ENCODE measurements at regions not wholly inside any gene's neighbourhood (a gene's known extent, or its start where the extent isn't known, plus 50 kb on each side); places are given as distances from the start of the nearest gene placed in this dataset.

DNA sequence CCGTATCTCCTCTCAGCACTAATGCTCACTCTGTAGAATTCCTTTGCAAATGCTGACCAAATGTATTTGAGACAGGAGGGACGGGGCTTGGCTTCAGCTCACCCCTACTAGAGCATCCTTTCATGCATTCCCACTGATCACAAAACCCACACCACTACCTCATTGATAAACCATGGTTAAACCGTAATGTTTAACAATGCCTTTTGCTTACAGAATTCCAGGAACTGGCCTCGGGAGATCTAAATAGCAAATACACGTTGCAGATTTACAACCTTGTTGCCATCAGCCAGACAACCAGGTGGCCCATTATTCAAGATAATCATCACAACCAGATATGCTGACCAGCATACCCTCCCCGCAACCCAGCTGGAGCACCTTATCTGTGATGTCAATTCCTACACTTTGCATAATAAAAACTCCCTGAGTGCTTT lies 391.9 kb downstream of the KCTD8 start:
- no peak for TF ChIP-seq YY1 (IDR thresholded peaks at IDR 0.05; ENCODE audit: insufficient read depth, insufficient read length)
- TF ChIP-seq ZNF274 (IDR thresholded peaks at IDR 0.05; ENCODE audit: low read depth, low read length) = no peak
